Right ventricle myocardium inferior (tissue), 1 donor: ENCODE measurements at regions not wholly inside any gene's neighbourhood (a gene's known extent, or its start where the extent isn't known, plus 50 kb on each side); places are given as distances from the start of the nearest gene placed in this dataset.

Experiments
- ATAC-seq: fragments of 200-7000 bp; cut with Tn5 transposase; one replicate; pipeline ENCODE4 v1.9.1; 2020; ENCODE audit warnings: mild to moderate bottlenecking, moderate library complexity
- DNase-seq: peaks from one replicate; pipeline ENCODE4 v3.0.0; 2021; ENCODE audit errors: missing footprints
- intact Hi-C: fragments of 100-400 bp; cut with DNase I; formaldehyde crosslinking; loops from one replicate; pipeline ENCODE4 v1.11.0; 2022
- donor health status: DM: no; HTN: yes; CAD: no; lungs with severe emphysema.

DNA sequence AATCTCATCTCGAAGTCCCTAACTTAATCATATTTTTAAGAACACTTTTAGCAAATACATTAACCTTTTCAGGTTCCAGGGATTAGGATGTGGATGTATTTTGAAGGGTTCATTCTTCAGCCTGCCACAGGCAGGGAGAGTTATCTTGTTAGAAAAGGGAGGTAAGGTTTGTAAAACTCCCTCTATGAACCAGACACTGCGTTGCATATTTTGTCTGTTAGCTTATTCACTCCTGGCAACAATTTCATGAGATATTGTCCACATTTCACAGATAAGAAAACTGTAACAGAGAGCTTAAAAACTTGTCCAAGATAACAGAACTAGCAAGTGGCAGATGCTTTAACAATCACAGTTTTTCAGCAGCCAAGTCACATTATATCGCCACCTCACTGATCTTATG lies 155.4 kb downstream of the DIPK2A start:
- no peak for DNase-seq
- ATAC-seq = no peak
- intact Hi-C loops = no loop called here

DNA sequence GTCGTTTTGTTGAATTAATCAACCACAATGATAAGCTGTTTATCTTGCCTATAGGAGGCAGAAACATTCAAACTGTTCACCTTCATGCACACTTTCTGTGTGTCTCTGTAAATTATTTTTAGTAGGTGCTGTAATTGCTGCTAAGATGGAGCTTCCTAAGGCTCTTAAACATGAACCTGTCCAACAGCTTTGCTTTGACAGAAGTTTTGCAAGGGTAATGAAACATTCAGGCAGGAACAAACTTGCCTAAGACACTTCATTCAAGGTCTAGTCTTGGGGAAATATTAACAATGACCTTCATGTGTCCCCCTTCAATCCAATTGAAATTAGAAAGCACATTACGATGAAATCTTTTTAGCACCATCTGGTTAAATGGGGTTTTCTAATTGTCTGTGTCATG lies 156.1 kb downstream of the DIPK2A start:
- no peak for DNase-seq
- ATAC-seq = no peak
- intact Hi-C loops = no loop called here

DNA sequence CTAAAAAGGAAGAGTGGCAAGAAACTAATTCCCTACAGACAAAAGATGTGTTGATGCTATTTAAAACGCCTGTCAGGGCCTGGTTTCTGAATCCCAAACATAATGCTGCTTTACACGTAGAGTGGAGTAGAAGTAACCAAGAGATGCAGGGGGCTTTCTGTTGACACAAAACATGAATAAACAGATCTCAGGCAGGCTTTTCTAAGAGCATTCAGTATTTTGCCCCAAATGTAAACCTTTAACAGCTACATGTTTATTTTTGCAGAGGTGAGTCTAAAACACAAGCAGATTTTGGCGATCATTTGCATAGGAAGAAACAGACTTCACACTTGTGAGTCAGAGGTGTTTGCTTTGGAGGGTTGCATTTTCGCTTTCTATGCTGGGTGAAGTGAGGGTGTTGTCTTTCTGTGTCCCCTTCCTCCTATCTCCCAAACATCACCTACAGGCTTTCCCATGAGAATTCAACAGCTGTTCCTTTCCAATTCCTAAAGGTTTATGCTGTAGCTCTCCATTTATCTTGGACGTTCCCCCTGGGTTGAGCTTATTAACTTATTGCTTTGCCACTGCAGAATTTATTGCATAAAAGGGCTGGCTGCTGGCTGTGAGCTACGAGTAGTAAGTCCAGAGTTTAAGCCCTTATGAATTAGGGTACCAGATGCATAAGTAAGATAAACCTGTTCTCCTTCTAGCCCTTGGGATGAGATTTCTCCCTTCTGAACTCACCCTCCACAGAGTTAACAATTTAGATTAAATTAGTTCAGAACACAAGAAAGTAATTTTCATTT lies 156.7 kb downstream of the DIPK2A start:
- ATAC-seq (no peak), DNase-seq (no peak)
- intact Hi-C loops = no loop called here

DNA sequence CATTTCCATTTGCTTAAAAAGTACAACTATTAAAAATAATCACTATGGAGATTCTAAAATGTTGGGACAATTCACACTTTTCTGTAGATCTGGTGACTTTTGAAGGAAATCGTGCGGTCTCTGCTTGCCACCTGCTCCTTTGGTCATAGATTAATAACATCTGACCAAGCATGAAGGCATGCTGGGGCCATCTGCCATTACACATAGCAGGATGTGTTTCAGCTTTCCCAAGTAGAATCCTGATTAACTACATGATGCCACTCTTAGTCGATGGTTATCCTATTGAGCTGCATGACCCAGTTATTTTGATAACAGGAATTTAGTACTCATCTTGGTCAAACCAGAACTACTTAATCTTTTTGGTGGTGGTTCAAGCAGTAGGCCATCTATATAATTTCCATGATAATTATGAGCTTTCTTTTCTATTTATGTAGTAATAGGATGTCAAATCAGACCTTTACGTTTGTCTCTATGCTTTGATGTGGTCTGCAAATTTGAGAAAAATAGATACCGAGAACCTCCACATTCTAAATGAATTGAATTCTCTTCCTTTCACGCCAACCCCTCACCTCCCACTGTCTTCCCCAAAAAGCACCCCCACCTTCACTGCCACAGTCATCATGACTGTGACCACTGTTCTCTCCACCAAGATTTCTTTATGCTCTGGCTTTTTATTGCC lies 158.1 kb downstream of the DIPK2A start:
- DNase-seq = no peak
- intact Hi-C loops = no loop called here
- no peak for ATAC-seq

DNA sequence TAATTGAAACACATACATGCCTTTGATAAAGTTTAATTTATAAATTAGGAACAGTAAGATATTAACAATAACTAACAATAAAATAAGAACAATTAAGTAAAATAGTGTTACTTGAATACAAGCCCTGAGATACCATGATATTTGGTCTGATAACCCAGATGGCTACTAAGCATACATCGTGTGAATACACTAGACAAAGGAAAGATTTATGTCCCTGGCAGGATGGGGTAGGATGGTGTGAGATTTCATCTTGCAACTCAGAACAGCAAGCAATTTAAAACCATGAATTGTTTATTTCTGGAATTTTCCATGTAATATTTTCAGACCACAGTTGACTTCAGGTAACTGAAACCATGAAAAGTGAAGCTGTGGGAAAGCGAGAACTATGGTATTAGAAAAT lies 169.5 kb downstream of the DIPK2A start:
- intact Hi-C loops = no loop called here
- ATAC-seq = no peak
- no peak for DNase-seq

DNA sequence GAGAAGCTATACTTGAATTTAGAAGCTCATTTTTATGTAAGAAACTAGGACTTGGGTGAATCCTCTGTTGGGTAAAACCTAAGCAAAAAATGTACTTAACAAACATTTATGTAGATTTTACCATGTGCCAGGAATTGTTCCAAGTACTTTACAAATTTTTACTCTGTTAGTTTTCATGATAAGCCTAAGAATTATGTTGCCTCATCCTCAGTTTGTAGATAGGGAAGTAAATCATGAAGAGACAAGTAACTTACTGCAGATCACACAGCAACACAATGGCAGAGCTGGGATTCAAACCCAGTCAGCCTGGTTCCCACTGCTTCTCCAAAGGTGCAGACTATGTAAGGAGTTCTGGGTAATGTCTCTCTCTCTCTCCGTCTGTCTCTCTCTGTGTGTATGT lies 169.9 kb downstream of the DIPK2A start:
- DNase-seq (no peak), ATAC-seq (no peak)
- intact Hi-C loops = no loop called here

DNA sequence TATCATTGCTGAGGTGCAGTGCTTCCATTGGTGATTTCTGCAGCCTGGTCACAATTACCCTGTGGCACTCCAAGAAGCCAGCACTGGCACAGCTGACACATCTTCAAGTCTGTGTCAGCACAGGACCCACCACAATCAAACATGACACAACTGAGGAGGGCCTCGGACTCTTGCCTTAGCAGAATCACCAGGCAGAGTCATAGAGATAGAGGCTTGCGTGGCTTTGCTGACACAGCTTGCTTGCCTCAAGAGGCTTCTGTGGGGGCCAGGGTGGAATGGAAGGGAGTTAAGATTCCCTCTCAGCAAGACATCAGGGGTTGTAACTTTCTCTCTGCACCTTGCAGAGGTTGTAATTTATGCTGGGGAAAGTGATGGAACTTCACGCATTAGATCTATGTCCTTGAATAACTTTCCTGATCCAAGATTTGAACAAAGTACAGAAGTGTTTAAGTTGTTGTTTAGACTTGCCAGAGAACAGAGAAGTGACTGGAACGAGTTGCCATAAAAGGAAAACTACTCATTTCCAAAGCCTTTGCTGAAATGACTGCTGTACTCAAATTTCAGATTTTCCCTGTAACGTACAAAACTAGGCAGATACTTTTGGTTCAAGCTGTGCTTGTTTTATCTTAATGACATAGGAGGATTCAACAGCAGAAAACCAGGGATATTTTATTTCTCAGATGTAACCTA lies 170.7 kb downstream of the DIPK2A start:
- ATAC-seq = peak; percentile 42
- DNase-seq = no peak
- intact Hi-C loops = no loop called here

DNA sequence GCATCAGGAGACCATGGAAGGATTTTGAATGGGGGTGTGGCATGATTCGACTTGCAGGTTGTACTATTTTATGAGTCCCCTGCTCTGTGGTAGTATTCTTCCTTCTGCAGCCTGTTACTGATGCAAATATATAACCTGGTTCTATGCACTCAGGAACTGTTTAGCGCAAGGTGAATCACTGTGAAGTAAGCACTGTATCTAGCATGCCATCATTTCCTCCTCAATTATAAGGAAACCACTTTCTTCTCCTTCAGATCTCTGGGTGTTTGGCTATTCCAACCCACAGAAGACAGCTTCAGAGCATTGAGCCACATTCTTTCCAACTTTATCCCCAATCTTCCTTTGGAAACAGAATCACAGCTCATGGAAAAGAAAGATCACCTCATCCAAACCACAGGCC lies 176.7 kb downstream of the DIPK2A start:
- DNase-seq (no peak), ATAC-seq (no peak)
- intact Hi-C loops = no loop called here

DNA sequence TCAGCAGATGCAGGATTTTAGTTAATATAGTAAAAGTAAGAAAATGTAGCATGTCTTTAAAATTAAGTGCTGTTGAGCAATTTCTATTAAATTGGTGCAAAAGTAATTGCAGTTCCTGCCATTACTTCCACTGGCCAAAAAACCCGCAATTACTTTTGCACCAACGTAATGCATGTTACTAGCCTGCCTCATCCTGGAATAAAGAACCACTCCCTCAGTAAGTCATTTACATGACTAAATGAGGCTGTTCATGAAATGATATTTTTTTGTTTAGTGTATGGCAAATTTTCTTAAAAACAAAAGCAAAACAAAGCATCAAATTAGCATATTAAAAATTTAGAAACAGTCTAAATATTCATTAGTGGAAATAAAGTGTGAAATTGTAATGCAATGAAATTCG lies 180.4 kb downstream of the DIPK2A start:
- ATAC-seq = no peak
- no peak for DNase-seq
- intact Hi-C loops = no loop called here

DNA sequence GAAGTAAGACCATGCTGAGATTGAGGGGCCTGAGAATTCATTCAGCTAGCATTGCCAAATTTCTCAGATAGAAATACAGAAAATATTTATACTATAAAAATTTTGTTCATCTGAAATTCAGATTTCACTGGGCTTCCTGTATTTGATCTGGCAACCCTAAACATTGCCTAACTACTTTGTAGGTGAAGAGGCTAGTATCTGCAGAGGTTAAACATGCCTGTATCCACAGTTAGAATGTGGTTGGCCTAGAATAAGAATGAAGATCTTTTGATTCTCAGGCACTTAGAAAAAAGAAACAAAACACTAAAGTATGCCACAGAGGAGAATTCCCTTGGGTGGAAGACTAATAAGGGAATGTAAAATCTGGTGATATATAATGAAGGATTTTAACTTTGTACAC lies 189.0 kb downstream of the DIPK2A start:
- DNase-seq (no peak), ATAC-seq (no peak)
- intact Hi-C loops = no loop called here

DNA sequence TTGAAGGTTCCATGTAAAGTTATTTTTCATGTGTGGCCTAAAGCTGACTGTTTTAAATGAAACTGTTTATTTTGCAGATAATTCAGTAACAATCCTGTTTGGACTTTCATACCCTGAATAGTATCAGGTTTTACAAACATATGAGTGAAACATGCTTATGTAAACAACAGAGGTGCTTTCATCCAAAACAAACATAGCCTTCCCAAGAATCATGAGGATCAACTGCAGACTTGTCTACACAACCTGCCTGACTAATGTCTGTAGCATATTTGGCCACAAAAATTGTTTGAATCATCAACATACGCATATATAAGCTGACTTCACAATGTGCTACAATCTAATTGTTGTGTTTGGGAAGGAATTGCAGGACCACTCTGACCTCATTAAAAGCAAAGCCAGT lies 190.4 kb downstream of the DIPK2A start:
- intact Hi-C loops = no loop called here
- DNase-seq = no peak
- no peak for ATAC-seq

DNA sequence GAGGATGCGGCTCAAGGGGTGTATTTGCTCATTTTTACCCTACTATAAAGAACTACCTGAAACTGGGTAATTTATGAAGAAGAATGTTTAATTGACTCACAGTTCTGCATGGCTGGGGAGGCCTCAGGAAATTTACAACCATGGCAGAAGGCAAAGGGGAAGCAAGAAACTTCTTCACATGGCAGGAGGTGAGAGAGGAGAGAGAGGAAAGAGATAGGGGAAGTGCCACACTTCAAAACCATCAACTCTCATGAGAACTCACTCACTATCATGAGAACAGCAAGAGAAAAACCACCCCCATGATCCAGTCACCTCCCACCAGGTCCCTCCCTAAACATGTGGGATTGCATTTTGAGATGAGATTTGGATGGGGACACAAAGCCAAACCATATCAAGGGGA lies 192.7 kb downstream of the DIPK2A start:
- intact Hi-C loops = no loop called here
- ATAC-seq = no peak
- DNase-seq = no peak

DNA sequence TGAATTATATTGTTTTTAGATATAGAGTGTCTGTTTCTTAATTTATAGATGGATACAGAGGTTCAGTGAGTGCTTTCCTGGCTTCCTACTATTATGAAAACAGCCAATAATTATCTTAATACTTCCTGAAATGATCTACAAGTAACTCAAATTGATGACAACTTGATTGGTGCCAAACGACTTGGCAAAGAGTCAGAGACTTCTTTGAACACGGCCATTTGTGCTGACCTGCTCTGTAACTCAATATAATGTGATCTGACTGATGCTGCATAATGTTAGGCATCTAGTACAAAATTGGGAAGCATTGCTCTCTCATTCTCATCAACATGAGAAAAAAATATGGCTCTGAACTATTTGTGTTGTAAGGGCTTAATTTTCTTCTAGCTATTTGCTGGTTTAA lies 193.9 kb downstream of the DIPK2A start:
- DNase-seq = no peak
- intact Hi-C loops = no loop called here
- ATAC-seq = no peak

DNA sequence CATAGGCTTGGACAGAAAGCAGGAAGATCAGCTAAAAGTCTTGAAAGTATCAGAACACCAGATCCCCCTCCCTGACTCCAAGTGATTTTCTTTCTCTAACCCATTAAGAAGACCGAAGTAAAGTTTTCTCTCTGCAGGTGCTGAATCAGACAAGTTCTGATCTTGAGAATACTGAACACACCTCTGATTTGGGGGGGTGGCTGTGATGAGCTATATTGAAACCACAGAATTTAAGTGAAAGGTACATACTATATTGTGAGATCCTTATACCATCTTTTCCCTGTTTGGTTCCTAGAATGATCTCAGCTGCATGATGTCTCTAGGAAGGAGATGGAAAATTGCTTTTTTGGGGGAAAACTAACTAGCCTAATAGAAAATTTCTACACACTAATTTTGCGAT lies 196.0 kb downstream of the DIPK2A start:
- ATAC-seq (no peak), DNase-seq (no peak)
- intact Hi-C loops = no loop called here

DNA sequence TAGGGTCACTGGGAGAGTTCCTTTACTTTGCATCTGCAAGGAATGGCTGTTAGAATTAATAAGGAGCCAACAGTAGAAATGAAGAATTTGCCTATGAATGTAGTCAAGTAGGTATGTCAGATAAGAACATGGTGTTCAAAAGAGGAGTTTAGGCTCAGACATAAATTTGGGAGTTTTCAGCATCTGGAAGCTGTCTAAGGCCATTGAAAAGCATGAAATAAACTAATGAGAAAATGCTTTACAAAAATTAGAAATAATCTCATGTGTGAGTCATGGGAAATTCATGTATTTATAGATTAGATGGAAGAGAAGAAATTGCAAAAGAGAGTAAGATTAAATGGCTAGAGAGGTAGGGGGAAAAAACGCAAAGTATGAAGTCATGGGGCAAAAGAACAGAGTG lies 201.9 kb downstream of the DIPK2A start:
- no peak for ATAC-seq
- DNase-seq = no peak
- intact Hi-C loops = no loop called here

DNA sequence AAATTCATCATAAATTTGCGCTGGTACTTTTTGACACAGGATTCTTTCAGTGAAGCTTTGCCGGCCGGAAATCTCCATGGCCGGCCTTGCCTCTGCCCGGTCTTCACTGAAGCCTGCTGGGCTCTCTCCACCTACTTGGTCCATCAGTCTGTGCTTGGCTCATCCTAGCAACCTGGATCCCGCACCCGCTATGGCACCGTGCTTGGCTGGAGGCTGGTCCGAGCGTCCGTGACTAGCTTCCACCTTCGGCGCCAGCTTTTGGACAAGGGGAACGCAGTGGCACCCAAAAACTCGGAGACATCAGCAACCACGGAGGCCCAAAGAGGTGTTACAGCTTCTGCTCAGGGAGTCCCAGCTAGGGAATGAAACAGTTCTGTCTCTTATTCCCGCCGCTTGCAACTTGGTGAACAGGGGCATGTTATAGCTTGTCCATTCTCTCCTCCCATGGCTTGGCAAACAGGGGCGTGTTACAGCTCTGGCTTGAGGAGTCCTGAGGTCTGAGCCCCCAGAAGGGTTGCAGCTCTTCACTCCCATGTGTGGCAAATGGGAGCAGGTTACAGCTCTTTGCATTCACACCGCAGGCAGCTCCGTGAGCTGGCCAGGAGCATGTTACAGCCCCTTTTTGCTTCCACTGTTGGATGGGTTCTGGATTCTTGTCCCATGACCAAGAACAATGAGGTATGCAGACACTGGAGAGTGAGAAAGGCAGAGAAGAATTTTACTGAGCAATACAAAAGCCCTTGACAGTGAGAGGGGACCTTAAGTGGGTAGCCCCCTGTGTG lies 204.2 kb downstream of the DIPK2A start:
- intact Hi-C loops = no loop called here
- DNase-seq = no peak
- ATAC-seq = no peak

DNA sequence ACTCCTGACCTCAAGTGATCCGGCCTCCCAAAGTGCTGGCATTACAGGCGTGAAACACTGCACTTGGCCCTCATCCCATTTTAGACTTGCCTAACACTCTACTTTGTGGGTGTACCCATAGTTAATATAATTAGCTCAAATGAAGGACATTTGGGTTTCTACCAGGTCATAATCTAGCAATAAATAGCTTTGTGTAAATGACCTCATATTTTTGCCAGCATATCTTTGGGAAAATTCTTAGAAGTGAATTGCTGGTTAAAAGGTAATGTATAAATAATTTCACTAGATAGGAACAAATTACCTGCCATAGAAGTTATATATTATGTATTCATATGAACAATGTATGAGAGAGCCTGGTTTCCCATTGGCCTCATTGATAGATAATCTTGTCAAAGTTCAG lies 206.0 kb downstream of the DIPK2A start:
- no peak for DNase-seq
- ATAC-seq = no peak
- intact Hi-C loops = no loop called here

DNA sequence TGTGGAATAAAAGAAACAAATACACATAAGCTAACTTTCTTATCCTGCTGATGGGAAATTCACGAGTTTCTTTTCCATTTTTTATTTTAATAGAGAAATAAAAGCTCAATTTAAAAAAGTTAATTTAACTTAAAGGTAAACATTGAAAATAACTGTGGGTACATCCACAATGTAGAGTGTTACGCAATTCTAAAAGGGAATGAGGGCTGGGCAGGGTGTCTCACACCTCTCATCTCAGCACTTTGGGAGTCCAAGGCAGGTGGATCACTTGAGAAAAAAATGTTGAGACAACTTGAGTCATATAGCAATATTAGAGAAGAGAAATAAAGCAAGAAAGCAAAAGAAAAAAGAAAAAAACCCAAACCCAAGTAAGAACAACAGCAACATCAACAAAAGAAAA lies 207.0 kb downstream of the DIPK2A start:
- no peak for DNase-seq
- no peak for ATAC-seq
- intact Hi-C loops = no loop called here

DNA sequence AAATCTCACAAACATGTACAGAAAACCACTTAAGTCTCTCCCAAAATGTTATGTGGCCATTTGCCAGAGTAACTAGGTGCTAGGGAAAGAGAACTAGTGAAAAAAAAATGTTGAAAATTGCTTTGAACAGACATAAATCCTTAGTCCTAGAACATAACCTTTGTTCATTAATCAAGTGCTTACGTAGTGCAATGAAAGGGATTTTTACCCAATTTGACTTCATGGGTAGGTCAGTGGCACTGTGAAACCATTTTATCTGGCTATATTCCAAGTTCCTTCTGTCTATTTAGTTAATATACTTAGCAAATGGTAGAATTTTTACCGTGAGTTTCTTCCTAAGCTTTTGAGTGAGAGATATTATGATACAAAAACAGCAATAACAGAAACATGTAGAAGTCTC lies 209.4 kb downstream of the DIPK2A start:
- DNase-seq (no peak), ATAC-seq (no peak)
- intact Hi-C loops = no loop called here

DNA sequence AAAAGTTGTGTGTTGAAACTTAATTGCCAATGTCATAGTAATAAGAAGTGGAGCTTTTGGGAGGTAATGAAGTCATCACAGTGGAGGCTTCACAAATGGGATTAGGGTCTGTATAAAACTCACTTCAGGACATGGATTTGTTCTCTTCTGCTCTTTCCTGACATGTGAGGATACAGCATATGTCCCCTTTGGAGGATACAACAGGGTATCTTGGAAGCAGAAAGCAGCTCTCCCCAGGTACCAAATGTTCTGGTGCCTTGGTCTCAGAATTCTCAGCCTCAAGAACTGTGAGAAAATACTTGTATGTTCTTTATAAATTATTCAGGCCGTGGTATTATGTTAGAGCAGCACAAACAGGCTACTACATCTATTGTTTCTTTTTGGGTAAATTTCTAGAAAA lies 210.9 kb downstream of the DIPK2A start:
- intact Hi-C loops = no loop called here
- DNase-seq = no peak
- no peak for ATAC-seq
